ENCODE measurements at regions not wholly inside any gene's neighbourhood (a gene's known extent, or its start where the extent isn't known, plus 50 kb on each side); places are given as distances from the start of the nearest gene placed in this dataset.

GRCh38 chr10:31659665-31660064, 269.0 kb downstream of the ARHGAP12 start:
- H3K27ac ChIP-seq: no peak overlapping the region
- no peak for TF ChIP-seq CTCF (IDR thresholded peaks at IDR 0.05)
- no peak overlapping the region for H3K4me3 ChIP-seq
- peaks cover 0 to 16% (median 9%) of the 10 kb centered on the region in 4 donors for H3K4me1 ChIP-seq
- H3K9me3 ChIP-seq: no peaks in the 10 kb centered on the region
- DNase-seq: no peak
- intact Hi-C loops (cut with DNase I; ENCODE audit: low total_unique reads): no loop called here
- H3K27me3 ChIP-seq: no peaks in the 10 kb centered on the region
- no peaks in the 10 kb centered on the region for H3K36me3 ChIP-seq

DNA sequence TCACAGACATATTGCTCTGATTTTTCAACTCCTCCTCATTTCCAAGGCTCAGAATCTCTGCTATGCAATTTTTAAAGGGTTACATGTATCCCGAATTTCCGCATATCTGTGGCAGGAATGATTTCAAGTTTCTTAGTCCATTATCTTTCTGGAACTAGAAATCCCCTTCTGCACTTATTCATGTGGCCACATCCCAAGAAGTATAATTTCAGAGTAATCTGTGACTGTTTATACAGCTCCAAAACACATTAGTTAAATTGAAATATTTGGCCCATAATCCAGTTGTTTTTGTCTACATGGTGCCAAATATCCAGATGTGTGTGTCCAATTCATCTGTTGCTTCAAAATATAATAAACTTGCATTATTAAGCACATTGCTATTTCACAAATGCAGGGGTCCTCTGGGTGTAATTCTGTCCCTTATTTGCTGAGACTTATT, 271.2 kb downstream of the ARHGAP12 start:
- H3K4me1 ChIP-seq: peaks cover 0 to 16% (median 9%) of the 10 kb centered on the region in 4 donors
- DNase-seq: no peak
- peak overlapping the region; percentile 23 to 41 for H3K27ac ChIP-seq
- H3K36me3 ChIP-seq: no peaks in the 10 kb centered on the region
- H3K9me3 ChIP-seq: no peaks in the 10 kb centered on the region
- TF ChIP-seq CTCF (IDR thresholded peaks at IDR 0.05): no peak
- intact Hi-C loops (cut with DNase I; ENCODE audit: low total_unique reads): no loop called here
- no peak overlapping the region for H3K4me3 ChIP-seq
- H3K27me3 ChIP-seq: no peaks in the 10 kb centered on the region

DNA sequence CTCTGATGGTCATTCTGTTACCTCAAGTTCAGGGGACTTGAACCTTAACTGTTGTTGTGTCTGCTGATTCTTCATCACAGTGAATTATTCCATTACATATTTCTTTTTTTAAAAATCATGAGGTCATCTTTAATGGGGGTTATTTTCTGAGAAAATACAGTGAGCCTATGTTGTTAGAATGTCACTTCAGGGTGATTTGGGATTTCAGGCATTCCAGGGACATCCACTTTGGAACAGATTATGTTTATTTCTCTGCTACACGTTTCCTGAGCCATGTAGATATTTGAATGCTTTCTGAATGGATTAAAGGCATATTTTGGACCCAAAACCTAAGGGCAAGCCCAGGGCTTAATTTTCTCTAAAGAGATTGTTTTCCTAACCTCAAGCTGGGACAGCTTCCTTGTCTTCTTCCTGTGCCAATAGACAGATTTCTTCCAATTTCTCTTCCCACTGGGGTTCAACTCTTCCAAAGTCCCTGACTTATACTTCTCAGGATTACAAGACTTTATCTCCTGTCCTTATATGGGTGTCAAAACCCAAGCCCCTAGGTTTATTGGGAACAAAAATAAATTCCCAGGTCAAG, 271.7 kb downstream of the ARHGAP12 start:
- H3K36me3 ChIP-seq: no peaks in the 10 kb centered on the region
- H3K4me1 ChIP-seq: peaks cover 0 to 16% (median 9%) of the 10 kb centered on the region in 4 donors
- peak overlapping the region; percentile 23 to 41 for H3K27ac ChIP-seq
- no peaks in the 10 kb centered on the region for H3K9me3 ChIP-seq
- H3K4me3 ChIP-seq: no peak overlapping the region
- no peak for DNase-seq
- intact Hi-C loops (cut with DNase I; ENCODE audit: low total_unique reads): no loop called here
- no peaks in the 10 kb centered on the region for H3K27me3 ChIP-seq
- no peak for TF ChIP-seq CTCF (IDR thresholded peaks at IDR 0.05)

GRCh38 chr10:31652038-31652437, 276.6 kb downstream of the ARHGAP12 start:
- no peak for DNase-seq
- no peaks in the 10 kb centered on the region for H3K9me3 ChIP-seq
- H3K27me3 ChIP-seq: no peaks in the 10 kb centered on the region
- peaks cover 0 to 22% (median 13%) of the 10 kb centered on the region in 4 donors for H3K4me1 ChIP-seq
- no peaks in the 10 kb centered on the region for H3K36me3 ChIP-seq
- intact Hi-C loops (cut with DNase I; ENCODE audit: low total_unique reads): loop anchor here (5.0 kb wide), 1 partner anchor 105 kb away; no protein-coding TSS in a partner anchor
- H3K4me3 ChIP-seq: no peak overlapping the region
- TF ChIP-seq CTCF (IDR thresholded peaks at IDR 0.05): no peak
- H3K27ac ChIP-seq: no peak overlapping the region

DNA sequence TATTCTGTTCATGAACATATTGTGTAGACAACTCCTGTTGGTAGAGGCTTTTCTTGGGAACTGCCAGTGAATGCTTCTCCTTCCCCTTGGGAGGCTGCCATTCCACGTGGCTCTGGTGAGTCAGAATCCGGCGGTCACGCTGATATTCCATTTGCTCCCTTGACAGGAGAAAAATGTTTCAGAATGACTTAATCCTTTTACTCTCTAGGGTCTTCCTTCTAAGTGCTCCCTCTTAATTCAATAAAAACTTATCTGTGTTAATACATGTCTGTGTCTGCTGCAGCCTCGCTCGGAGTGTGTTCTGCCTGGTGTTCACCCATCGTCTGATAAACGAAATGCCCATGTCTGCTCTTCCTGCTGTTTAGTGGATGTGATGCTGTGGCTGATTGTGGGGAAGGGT, 278.6 kb downstream of the ARHGAP12 start:
- Histone ChIP-seq H3K27ac (peak overlapping the region; percentile 80), H3K9me3 (no peaks in the 10 kb centered on the region), H3K36me3 (no peaks in the 10 kb centered on the region), H3K27me3 (no peaks in the 10 kb centered on the region), H3K4me1 (peaks cover 0 to 16% (median 8%) of the 10 kb centered on the region in 4 donors), H3K4me3 (peak overlapping the region; percentile 39 to 49)
- intact Hi-C loops (cut with DNase I; ENCODE audit: low total_unique reads): loop anchor here (5.0 kb wide), 1 partner anchor 107 kb away; no protein-coding TSS in a partner anchor
- peak; percentile 91 to 95 for DNase-seq
- no peak for TF ChIP-seq CTCF (IDR thresholded peaks at IDR 0.05)

Measured in tibial artery (tissue), 4 donors.